Tibial nerve (tissue), 3 donors: ENCODE measurements at regions not wholly inside any gene's neighbourhood (a gene's known extent, or its start where the extent isn't known, plus 50 kb on each side); places are given as distances from the start of the nearest gene placed in this dataset.

Source experiments
- POLR2A ChIP-seq, 2 donors: fragments of 450-650 bp; IDR thresholded peaks; one replicate each; pipeline ENCODE4 v1.6.1; 2017; ENCODE audit warnings: antibody characterized with exemption in 2 of 2, mild to moderate bottlenecking in 2 of 2, moderate library complexity in 2 of 2
- TF ChIP-seq, protein P1 (sequence below), 5 experiments: fragments of 200-600 bp in 3 of 5; fragments of 450-650 bp in 2 of 5; sonication (generic) in 3 of 5; IDR thresholded peaks; one replicate each; pipeline ENCODE4 v1.5.1; 2016 to 2019; ENCODE audit warnings: antibody characterized with exemption in 5 of 5, mild to moderate bottlenecking in 3 of 5, moderate library complexity in 2 of 5

DNA sequence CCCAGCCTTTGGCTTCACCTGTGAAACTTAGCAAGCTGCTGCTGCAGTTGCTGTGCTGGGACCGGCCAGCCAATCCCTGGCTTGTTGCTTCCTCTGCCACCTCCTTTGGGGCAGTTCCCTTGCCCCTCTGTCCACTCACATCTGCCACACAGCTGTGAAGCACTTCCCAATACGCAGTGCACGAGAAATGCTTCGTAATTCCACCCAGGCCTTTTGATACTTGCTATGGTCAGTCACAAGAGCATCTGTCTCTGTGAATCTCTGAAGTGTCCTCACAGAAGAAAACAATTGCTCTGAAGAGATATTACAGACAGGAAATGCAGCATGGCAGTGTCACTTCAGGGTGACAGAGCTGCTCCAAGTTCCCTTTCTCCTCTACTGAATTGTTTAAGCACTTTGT, 208.5 kb downstream of the PTEN start:
- TF ChIP-seq, protein P1, sequence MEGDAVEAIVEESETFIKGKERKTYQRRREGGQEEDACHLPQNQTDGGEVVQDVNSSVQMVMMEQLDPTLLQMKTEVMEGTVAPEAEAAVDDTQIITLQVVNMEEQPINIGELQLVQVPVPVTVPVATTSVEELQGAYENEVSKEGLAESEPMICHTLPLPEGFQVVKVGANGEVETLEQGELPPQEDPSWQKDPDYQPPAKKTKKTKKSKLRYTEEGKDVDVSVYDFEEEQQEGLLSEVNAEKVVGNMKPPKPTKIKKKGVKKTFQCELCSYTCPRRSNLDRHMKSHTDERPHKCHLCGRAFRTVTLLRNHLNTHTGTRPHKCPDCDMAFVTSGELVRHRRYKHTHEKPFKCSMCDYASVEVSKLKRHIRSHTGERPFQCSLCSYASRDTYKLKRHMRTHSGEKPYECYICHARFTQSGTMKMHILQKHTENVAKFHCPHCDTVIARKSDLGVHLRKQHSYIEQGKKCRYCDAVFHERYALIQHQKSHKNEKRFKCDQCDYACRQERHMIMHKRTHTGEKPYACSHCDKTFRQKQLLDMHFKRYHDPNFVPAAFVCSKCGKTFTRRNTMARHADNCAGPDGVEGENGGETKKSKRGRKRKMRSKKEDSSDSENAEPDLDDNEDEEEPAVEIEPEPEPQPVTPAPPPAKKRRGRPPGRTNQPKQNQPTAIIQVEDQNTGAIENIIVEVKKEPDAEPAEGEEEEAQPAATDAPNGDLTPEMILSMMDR (IDR thresholded peaks at IDR 0.05) = no peak
- no peak for TF ChIP-seq POLR2A (IDR thresholded peaks at IDR 0.05)
